HG02938 (cell line): ENCODE measurements at regions not wholly inside any gene's neighbourhood (a gene's known extent, or its start where the extent isn't known, plus 50 kb on each side); places are given as distances from the start of the nearest gene placed in this dataset.

ENCODE experiments used
- ATAC-seq: cut with Tn5 transposase; IDR thresholded peaks from one replicate; pipeline ENCODE4 v1.9.1; 2021; ENCODE audit warnings: mild to moderate bottlenecking, moderate library complexity; ENCODE audit not compliant: unreplicated experiment

- no peak for ATAC-seq
These were observed 399.2 kb downstream of the NLGN4X start for GRCh38 chrX:5829469-5829868.

GRCh38 chrX:5829060-5829459 is 399.6 kb downstream of the NLGN4X start:
- no peak for ATAC-seq

GRCh38 chrX:5823903-5824302 is 404.8 kb downstream of the NLGN4X start:
- ATAC-seq: no peak

- ATAC-seq: no peak
These were observed 418.0 kb downstream of the NLGN4X start for GRCh38 chrX:5810636-5811035.

- no peak for ATAC-seq
These were observed 421.5 kb downstream of the NLGN4X start for GRCh38 chrX:5807181-5807580.

- ATAC-seq: no peak
These were observed 426.3 kb downstream of the NLGN4X start for GRCh38 chrX:5802391-5802790.

GRCh38 chrX:5791721-5792120 is 436.9 kb downstream of the NLGN4X start:
- no peak for ATAC-seq

GRCh38 chrX:5788910-5789309 is 439.8 kb downstream of the NLGN4X start:
- ATAC-seq: no peak

- ATAC-seq: no peak
These were observed 447.8 kb downstream of the NLGN4X start for GRCh38 chrX:5780821-5781220.

- no peak for ATAC-seq
These were observed 452.7 kb downstream of the NLGN4X start for GRCh38 chrX:5775846-5776430.

GRCh38 chrX:5774446-5774845 is 454.2 kb downstream of the NLGN4X start:
- ATAC-seq: no peak

- ATAC-seq: no peak
These were observed 457.2 kb downstream of the NLGN4X start for GRCh38 chrX:5771441-5771840.

- no peak for ATAC-seq
These were observed 472.1 kb downstream of the NLGN4X start for GRCh38 chrX:5756616-5757015.

- ATAC-seq: no peak
These were observed 475.4 kb downstream of the NLGN4X start for GRCh38 chrX:5753291-5753690.

GRCh38 chrX:5752831-5753230 is 475.8 kb downstream of the NLGN4X start:
- no peak for ATAC-seq

GRCh38 chrX:5748586-5749150 is 480.0 kb downstream of the NLGN4X start:
- ATAC-seq: no peak

GRCh38 chrX:5746231-5746630 is 482.4 kb downstream of the NLGN4X start:
- no peak for ATAC-seq

- no peak for ATAC-seq
These were observed 495.2 kb downstream of the NLGN4X start for GRCh38 chrX:5733501-5733900.

- ATAC-seq: no peak
These were observed 498.1 kb downstream of the NLGN4X start for GRCh38 chrX:5730556-5730955.

- ATAC-seq: no peak
These were observed 502.4 kb downstream of the NLGN4X start for GRCh38 chrX:5726224-5726623.

GRCh38 chrX:5724123-5724522 is 504.5 kb downstream of the NLGN4X start:
- ATAC-seq: no peak

- ATAC-seq: no peak
These were observed 510.0 kb downstream of the NLGN4X start for GRCh38 chrX:5718651-5719050.

- ATAC-seq: no peak
These were observed 512.0 kb downstream of the NLGN4X start for GRCh38 chrX:5716666-5717065.
